Endothelial cell of umbilical vein (primary cell): ENCODE measurements at regions not wholly inside any gene's neighbourhood (a gene's known extent, or its start where the extent isn't known, plus 50 kb on each side); places are given as distances from the start of the nearest gene placed in this dataset.

ENCODE experiments used
- BruUV-seq: library from RNA; stranded (reverse); fragments of 400-500 nt; replicated peaks from 2 replicates; lab custom pipeline; 2021; lab: Mats Ljungman, UMichigan
- CTCF ChIA-PET: fragments of 300-600, 350-600 bp; sonication (Branson Sonifier 250); formaldehyde crosslinking; loops from one replicate; lab custom pipeline; 2021; ENCODE audit warnings: antibody characterized with exemption, inconsistent platforms; lab: Charles Lee
- POLR2A ChIA-PET: fragments of 300-600, 350-600 bp; sonication (Branson Sonifier 250); formaldehyde crosslinking; loops from one replicate; lab custom pipeline; 2021; ENCODE audit warnings: antibody characterized with exemption, inconsistent platforms; lab: Charles Lee
- DNase-seq: peaks from one replicate; pipeline ENCODE4 v3.0.0-alpha.2; 2011; ENCODE audit warnings: low read depth, low spot score
- FAIRE-seq: peaks from 2 replicates; lab custom pipeline; 2011; peaks lifted over from hg19 to GRCh38; lab: Jason Lieb, UNC
- H2AFZ ChIP-seq: 2 replicates; pipeline ENCODE4 v1.6.0; 2012; ENCODE audit warnings: low read depth, low read length, control low read depth, inconsistent platforms
- H3K27ac ChIP-seq: 2 replicates; pipeline ENCODE4 v1.5.1; 2011; ENCODE audit warnings: low read depth, mild to moderate bottlenecking, control low read depth, low read length, moderate library complexity; ENCODE audit not compliant: insufficient read depth
- H3K27me3 ChIP-seq, 2 experiments: 2 replicates each; pipeline versions ENCODE4 v1.6.0 to v1.6.1; 2011; ENCODE audit warnings: low read length in 2 of 2, mixed read lengths in 1 of 2; ENCODE audit not compliant: control insufficient read depth in 2 of 2, insufficient read depth in 2 of 2
- H3K36me3 ChIP-seq, 2 experiments: 2 replicates in 1 of 2; 3 replicates in 1 of 2; pipeline ENCODE4 v1.5.1; 2011; ENCODE audit warnings: low read length in 2 of 2, mild to moderate bottlenecking in 1 of 2, moderate library complexity in 1 of 2; ENCODE audit not compliant: control insufficient read depth in 2 of 2, insufficient read depth in 2 of 2; ENCODE audit errors: extremely low read depth in 1 of 2
- H3K4me1 ChIP-seq: 3 replicates; pipeline ENCODE4 v1.5.1; 2011; ENCODE audit warnings: mild to moderate bottlenecking, low read length; ENCODE audit not compliant: control insufficient read depth, insufficient read depth; ENCODE audit errors: extremely low read depth
- H3K4me2 ChIP-seq: 2 replicates; pipeline ENCODE4 v1.6.1; 2011; ENCODE audit warnings: low read length, control low read depth, mixed read lengths; ENCODE audit not compliant: insufficient read depth
- H3K4me3 ChIP-seq, 3 experiments: fragments of 200-600 bp in 1 of 3; sonication (generic), shearing (Covaris generic) in 1 of 3; replicated peaks in 1 of 3; 2 replicates each; pipeline ENCODE4 v1.5.1; 2011 to 2016; ENCODE audit warnings: control low read depth in 3 of 3, low read length in 3 of 3, mild to moderate bottlenecking in 2 of 3, inconsistent platforms in 1 of 3, low read depth in 1 of 3, moderate library complexity in 1 of 3; ENCODE audit not compliant: insufficient read depth in 1 of 3
- H3K79me2 ChIP-seq: 2 replicates; pipeline ENCODE4 v1.6.0; 2012; ENCODE audit warnings: low read length, inconsistent platforms; ENCODE audit not compliant: control insufficient read depth, insufficient read depth
- H3K9ac ChIP-seq: replicated peaks from 2 replicates; pipeline ENCODE3; 2011; ENCODE audit warnings: low read length, control low read depth; ENCODE audit not compliant: insufficient read depth; ENCODE audit errors: extremely low read depth
- H3K9me1 ChIP-seq: replicated peaks from 3 replicates; pipeline ENCODE4 v1.6.0; 2011; ENCODE audit warnings: mild to moderate bottlenecking, low read length; ENCODE audit not compliant: control insufficient read depth, insufficient read depth; ENCODE audit errors: extremely low read depth
- H3K9me3 ChIP-seq: replicated peaks from 2 replicates; pipeline ENCODE4 v1.5.1; 2012; ENCODE audit warnings: low read length, inconsistent platforms; ENCODE audit not compliant: control insufficient read depth, insufficient read depth
- H4K20me1 ChIP-seq: replicated peaks from 2 replicates; pipeline ENCODE3; 2011; ENCODE audit warnings: mild to moderate bottlenecking, low read length; ENCODE audit not compliant: control insufficient read depth, insufficient read depth; ENCODE audit errors: extremely low read depth
- EZH2 ChIP-seq: IDR thresholded peaks from 2 replicates; pipeline ENCODE4 v1.6.1; 2012; ENCODE audit warnings: borderline replicate concordance, low read depth, mild to moderate bottlenecking, moderate library complexity, low read length, inconsistent platforms; ENCODE audit not compliant: severe bottlenecking
- FOS ChIP-seq: IDR thresholded peaks from 2 replicates; pipeline ENCODE4 v1.6.1; 2011; ENCODE audit warnings: mild to moderate bottlenecking, low read length, moderate library complexity, borderline replicate concordance; ENCODE audit not compliant: insufficient read depth
- GATA2 ChIP-seq: IDR thresholded peaks from 2 replicates; pipeline ENCODE4 v1.7.0; 2011; ENCODE audit warnings: low read depth, mild to moderate bottlenecking, moderate library complexity, mixed read lengths, low read length; ENCODE audit not compliant: insufficient read length, insufficient read depth
- JUN ChIP-seq: IDR thresholded peaks from 2 replicates; pipeline ENCODE4 v1.6.1; 2011; ENCODE audit warnings: borderline replicate concordance, low read depth; ENCODE audit not compliant: insufficient read length, insufficient read depth
- MYC ChIP-seq: IDR thresholded peaks from one replicate; pipeline ENCODE4 v1.6.1; 2011; ENCODE audit warnings: mild to moderate bottlenecking, low read depth, low read length
- POLR2A ChIP-seq: IDR thresholded peaks from 2 replicates; pipeline ENCODE4 v1.6.1; 2012; ENCODE audit warnings: low read depth, mild to moderate bottlenecking, control low read depth, low read length
- POLR2AphosphoS5 ChIP-seq: IDR thresholded peaks from 2 replicates; pipeline ENCODE4 v1.6.1; 2012; ENCODE audit warnings: low read depth, mild to moderate bottlenecking, control low read depth, low read length, moderate library complexity; ENCODE audit not compliant: insufficient read depth
- dilution Hi-C: fragments of 300-500 bp; cut with MboI; formaldehyde crosslinking; loops from one replicate; pipeline ENCODE4 v1.15.0; 2019; ENCODE audit warnings: low sequenced_read_pairs; ENCODE audit not compliant: extremely low pct_ligation_motif_present
- intact Hi-C: fragments of 100-400 bp; cut with micrococcal nuclease; formaldehyde crosslinking; loops from one replicate; pipeline ENCODE4 v1.10.0; 2022
- TF ChIP-seq, protein P1 (sequence below): IDR thresholded peaks from 2 replicates; pipeline ENCODE4 v1.6.1; 2011; ENCODE audit not compliant: insufficient read depth, insufficient read length
- TF ChIP-seq, protein P2 (sequence below), 2 donors: IDR thresholded peaks; 1 replicate in 1 of 2; 2 replicates in 1 of 2; pipeline ENCODE4 v1.5.1; 2011; ENCODE audit warnings: low read length in 2 of 2, mild to moderate bottlenecking in 2 of 2, moderate library complexity in 2 of 2, control low read depth in 1 of 2, inconsistent platforms in 1 of 2, low read depth in 1 of 2; ENCODE audit not compliant: insufficient read depth in 1 of 2; ENCODE audit errors: extremely low read depth in 1 of 2

DNA sequence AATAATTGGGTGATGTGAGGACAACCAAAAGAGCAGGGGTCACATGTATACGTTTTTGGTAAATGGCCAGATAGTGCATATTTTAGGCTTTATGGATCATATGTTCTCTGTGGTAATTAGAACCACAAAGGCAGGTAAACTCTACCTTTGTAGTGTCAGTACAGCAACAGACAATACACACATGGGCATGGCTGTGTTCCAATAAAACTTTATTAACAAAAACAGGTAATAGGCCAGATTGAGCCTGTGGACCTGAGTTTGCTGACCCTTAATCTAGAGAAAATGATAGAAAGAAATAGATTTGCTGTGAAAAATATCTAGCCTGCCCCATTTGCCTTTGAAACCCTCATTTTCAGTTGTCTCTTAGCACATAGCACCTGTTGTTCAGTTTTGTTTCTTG is 177.2 kb upstream of the CXCR4 start:
- Histone ChIP-seq H3K9ac (no peak overlapping the region), H3K9me3 (no peaks in the 10 kb centered on the region), H3K4me3 (no peak overlapping the region), H3K4me1 (no peaks in the 10 kb centered on the region), H3K27me3 (peaks cover 0 to 2% of the 10 kb centered on the region in 2 experiments), H3K79me2 (no peaks in the 10 kb centered on the region), H3K4me2 (no peak overlapping the region), H3K36me3 (no peaks in the 10 kb centered on the region), H4K20me1 (no peaks in the 10 kb centered on the region), H2AFZ (no peak overlapping the region), H3K27ac (no peak overlapping the region), H3K9me1 (no peaks in the 10 kb centered on the region)
- TF ChIP-seq POLR2AphosphoS5 (no peak), JUN (no peak), GATA2 (no peak), FOS (no peak), EZH2 (no peak), POLR2A (no peak), MYC (no peak)
- TF ChIP-seq, protein P1, sequence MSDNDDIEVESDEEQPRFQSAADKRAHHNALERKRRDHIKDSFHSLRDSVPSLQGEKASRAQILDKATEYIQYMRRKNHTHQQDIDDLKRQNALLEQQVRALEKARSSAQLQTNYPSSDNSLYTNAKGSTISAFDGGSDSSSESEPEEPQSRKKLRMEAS: no peak
- TF ChIP-seq, protein P2, sequence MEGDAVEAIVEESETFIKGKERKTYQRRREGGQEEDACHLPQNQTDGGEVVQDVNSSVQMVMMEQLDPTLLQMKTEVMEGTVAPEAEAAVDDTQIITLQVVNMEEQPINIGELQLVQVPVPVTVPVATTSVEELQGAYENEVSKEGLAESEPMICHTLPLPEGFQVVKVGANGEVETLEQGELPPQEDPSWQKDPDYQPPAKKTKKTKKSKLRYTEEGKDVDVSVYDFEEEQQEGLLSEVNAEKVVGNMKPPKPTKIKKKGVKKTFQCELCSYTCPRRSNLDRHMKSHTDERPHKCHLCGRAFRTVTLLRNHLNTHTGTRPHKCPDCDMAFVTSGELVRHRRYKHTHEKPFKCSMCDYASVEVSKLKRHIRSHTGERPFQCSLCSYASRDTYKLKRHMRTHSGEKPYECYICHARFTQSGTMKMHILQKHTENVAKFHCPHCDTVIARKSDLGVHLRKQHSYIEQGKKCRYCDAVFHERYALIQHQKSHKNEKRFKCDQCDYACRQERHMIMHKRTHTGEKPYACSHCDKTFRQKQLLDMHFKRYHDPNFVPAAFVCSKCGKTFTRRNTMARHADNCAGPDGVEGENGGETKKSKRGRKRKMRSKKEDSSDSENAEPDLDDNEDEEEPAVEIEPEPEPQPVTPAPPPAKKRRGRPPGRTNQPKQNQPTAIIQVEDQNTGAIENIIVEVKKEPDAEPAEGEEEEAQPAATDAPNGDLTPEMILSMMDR (IDR thresholded peaks at IDR 0.05; ENCODE audit: extremely low read depth in 1 of 2, insufficient read depth in 1 of 2, low read depth in 1 of 2, low read length in 2 of 2): no peak
- DNase-seq: no peak
- ChIA-PET CTCF (interaction anchor here (1.0 kb wide), 1 partner anchor 9 kb away, joined by 4 read pairs; no protein-coding TSS in a partner anchor), POLR2A (no interaction called here)
- BruUV-seq: no TSS peak
- intact Hi-C loops (no loop called here), dilution Hi-C loops (no loop called here)
- no peak for FAIRE-seq
